HCT116 (cell line): ENCODE measurements at regions not wholly inside any gene's neighbourhood (a gene's known extent, or its start where the extent isn't known, plus 50 kb on each side); places are given as distances from the start of the nearest gene placed in this dataset.

ENCODE experiments used
- CBX3 ChIP-seq: IDR thresholded peaks from 2 replicates; pipeline ENCODE4 v1.6.1; 2012; ENCODE audit warnings: low read depth
- CEBPB ChIP-seq: IDR thresholded peaks from 2 replicates; pipeline ENCODE4 v1.6.1; 2012; ENCODE audit warnings: low read depth
- EZH2 ChIP-seq: fragments of 200-600 bp; sonication (generic); IDR thresholded peaks from 2 replicates; pipeline ENCODE4 v1.6.1; 2017; ENCODE audit warnings: antibody characterized with exemption, mixed run types
- POLR2A ChIP-seq: IDR thresholded peaks from 2 replicates; pipeline ENCODE4 v1.7.0; 2011; ENCODE audit warnings: borderline replicate concordance; ENCODE audit not compliant: insufficient read depth, insufficient read length; ENCODE audit errors: extremely low read depth
- POLR2AphosphoS5 ChIP-seq: IDR thresholded peaks from 2 replicates; pipeline ENCODE4 v1.6.1; 2011; ENCODE audit warnings: mild to moderate bottlenecking, low read depth, low read length, moderate library complexity
- RAD21 ChIP-seq: IDR thresholded peaks from 2 replicates; pipeline ENCODE4 v1.6.1; 2012; ENCODE audit warnings: low read depth, mild to moderate bottlenecking
- TCF7L2 ChIP-seq: IDR thresholded peaks from 2 replicates; pipeline ENCODE4 v1.7.0; 2011; ENCODE audit warnings: borderline replicate concordance, inconsistent platforms; ENCODE audit not compliant: insufficient read depth, insufficient read length; ENCODE audit errors: extremely low read depth
- TF ChIP-seq, protein P1 (sequence below), 3 experiments: fragments of 200-600 bp in 1 of 3; sonication (generic) in 1 of 3; IDR thresholded peaks in 2 of 3; conservative IDR thresholded peaks in 1 of 3; 2 replicates each; pipeline ENCODE4 v1.5.1; 2012 to 2017; ENCODE audit warnings: low read depth in 2 of 3, low read length in 2 of 3, antibody characterized with exemption in 1 of 3, borderline replicate concordance in 1 of 3, control low read depth in 1 of 3, mild to moderate bottlenecking in 1 of 3, mixed read lengths in 1 of 3, mixed run types in 1 of 3, moderate library complexity in 1 of 3; ENCODE audit not compliant: insufficient read depth in 1 of 3
- TF ChIP-seq, protein P2 (sequence below): IDR thresholded peaks from 2 replicates; pipeline ENCODE4 v1.6.1; 2012
- TF ChIP-seq, protein P3 (sequence below): IDR thresholded peaks from 2 replicates; pipeline ENCODE4 v1.6.1; 2012

DNA sequence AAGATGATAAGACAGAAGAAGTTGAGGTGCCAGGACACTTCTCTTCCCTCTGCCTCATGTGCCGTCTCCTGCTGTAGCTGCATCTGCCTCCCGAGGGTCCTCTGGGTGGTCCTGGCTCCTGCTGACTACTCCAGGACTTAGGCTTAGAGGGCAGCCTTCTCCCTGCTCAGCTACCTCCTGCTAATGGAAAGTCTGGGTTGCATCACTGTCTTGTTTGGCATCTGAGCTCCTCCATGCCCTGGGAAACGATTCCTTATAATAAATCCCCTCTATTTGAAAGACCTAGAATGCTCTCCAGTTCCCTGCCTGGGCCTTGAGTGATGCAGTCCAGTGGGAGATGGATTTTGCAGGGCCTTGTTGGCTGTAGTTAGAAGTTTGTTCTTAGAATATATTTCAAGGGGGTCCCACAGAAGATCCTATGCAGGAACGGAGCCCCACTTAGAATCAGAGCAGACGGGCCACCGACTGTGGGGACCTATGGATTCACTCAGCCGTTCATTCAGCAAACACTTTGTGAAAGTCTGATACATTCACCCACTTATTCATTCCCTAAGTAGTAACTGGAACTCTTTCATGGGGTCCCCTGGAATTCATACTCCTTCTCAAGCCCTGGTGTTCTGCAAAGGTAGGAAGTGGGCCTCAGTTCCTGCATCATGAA, 269.8 kb upstream of the HDAC4 start:
- no peak for TF ChIP-seq POLR2A
- TF ChIP-seq EZH2 = no peak
- no peak for TF ChIP-seq TCF7L2
- TF ChIP-seq, protein P1, sequence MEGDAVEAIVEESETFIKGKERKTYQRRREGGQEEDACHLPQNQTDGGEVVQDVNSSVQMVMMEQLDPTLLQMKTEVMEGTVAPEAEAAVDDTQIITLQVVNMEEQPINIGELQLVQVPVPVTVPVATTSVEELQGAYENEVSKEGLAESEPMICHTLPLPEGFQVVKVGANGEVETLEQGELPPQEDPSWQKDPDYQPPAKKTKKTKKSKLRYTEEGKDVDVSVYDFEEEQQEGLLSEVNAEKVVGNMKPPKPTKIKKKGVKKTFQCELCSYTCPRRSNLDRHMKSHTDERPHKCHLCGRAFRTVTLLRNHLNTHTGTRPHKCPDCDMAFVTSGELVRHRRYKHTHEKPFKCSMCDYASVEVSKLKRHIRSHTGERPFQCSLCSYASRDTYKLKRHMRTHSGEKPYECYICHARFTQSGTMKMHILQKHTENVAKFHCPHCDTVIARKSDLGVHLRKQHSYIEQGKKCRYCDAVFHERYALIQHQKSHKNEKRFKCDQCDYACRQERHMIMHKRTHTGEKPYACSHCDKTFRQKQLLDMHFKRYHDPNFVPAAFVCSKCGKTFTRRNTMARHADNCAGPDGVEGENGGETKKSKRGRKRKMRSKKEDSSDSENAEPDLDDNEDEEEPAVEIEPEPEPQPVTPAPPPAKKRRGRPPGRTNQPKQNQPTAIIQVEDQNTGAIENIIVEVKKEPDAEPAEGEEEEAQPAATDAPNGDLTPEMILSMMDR (IDR thresholded peaks at IDR 0.05 in 2 of 3, conservative IDR thresholded peaks at IDR 0.05 in 1 of 3; ENCODE audit: borderline replicate concordance in 1 of 3, insufficient read depth in 1 of 3, low read depth in 2 of 3, low read length in 2 of 3) = no peak
- TF ChIP-seq, protein P2, sequence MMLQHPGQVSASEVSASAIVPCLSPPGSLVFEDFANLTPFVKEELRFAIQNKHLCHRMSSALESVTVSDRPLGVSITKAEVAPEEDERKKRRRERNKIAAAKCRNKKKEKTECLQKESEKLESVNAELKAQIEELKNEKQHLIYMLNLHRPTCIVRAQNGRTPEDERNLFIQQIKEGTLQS = no peak
- TF ChIP-seq, protein P3, sequence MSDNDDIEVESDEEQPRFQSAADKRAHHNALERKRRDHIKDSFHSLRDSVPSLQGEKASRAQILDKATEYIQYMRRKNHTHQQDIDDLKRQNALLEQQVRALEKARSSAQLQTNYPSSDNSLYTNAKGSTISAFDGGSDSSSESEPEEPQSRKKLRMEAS = no peak
- TF ChIP-seq POLR2AphosphoS5 = no peak
- TF ChIP-seq CBX3 = no peak
- no peak for TF ChIP-seq CEBPB
- TF ChIP-seq RAD21 = no peak
